HG03460 (cell line): ENCODE measurements at regions not wholly inside any gene's neighbourhood (a gene's known extent, or its start where the extent isn't known, plus 50 kb on each side); places are given as distances from the start of the nearest gene placed in this dataset.
"Not testable (repeated sequence)": the region's sequence is repeated elsewhere in the genome, so short reads cannot be mapped to it uniquely, and the experiment has no call there.

Experiments
- ATAC-seq: cut with Tn5 transposase; IDR thresholded peaks from one replicate; pipeline ENCODE4 v1.9.1; 2021; ENCODE audit not compliant: unreplicated experiment

DNA sequence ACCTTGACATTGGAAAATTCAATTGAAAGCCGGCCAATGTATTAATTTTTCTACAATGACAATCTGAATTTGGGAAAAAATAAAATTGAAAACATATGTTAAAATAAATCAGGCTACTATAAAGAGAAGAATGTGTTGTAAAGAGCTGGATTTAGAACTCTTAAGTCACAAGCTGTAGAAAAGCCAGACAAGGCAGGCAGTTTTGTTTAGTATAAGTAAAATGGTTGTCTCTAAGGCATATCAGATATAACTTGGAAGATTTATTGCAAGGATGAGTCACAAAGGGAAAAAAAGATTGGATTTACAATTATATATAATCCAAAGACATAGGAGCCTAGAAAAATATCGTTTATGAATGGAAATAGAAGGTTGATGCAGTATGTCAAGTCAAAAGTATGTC is 549.1 kb upstream of the EPHA5 start:
- ATAC-seq = no peak

- no peak for ATAC-seq
Observed at GRCh38 chr4:66216252-66216651, 546.0 kb upstream of the EPHA5 start.

GRCh38 chr4:66212489-66212888 is 542.2 kb upstream of the EPHA5 start:
- ATAC-seq = no peak

GRCh38 chr4:66204534-66205247 is 534.4 kb upstream of the EPHA5 start:
- no peak for ATAC-seq

- no peak for ATAC-seq
Observed at GRCh38 chr4:66202870-66203269, 532.6 kb upstream of the EPHA5 start.

- no peak for ATAC-seq
Observed at GRCh38 chr4:66197451-66197850, 527.2 kb upstream of the EPHA5 start.

- ATAC-seq = no peak
Observed at GRCh38 chr4:66193487-66193886, 523.2 kb upstream of the EPHA5 start.

- no peak for ATAC-seq
Observed at GRCh38 chr4:66187175-66187720, 517.0 kb upstream of the EPHA5 start.

DNA sequence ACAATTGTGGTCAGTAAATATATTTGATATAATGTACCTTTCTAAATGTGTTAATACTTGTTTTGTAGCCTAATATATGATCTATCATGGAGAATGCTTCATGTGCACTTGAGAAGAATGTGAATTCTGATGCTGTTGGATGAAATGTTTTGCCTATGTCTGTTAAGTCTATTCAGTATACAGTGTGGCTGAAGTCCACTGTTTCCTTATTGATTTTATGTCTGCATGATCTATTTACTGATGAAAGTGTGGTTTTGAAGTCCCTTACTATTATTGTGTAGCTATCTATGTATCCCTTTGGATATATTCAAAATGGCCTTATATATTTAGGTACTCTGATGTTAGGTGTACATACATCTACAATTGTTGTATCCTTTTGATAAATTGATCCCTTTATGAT is 515.8 kb upstream of the EPHA5 start:
- ATAC-seq = no peak

DNA sequence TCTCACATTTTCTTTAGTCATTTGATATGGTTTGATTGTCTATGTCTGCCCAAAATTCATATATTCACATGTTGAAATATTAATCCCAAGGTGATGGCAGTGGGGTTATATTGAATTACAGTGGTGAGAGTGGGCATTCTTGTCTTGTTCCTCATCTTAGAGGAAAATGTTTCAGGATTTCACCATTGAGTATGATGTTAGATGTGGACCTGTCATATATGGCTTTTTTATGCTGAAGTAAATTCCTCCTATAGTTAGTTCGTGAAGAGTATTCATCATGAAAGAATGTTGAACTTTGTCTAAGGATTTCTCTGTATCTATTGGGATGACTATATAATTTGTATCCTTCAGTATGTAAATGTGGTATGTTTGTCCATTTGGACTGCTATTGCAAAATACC is 512.3 kb upstream of the EPHA5 start:
- ATAC-seq = no peak

- no peak for ATAC-seq
Observed at GRCh38 chr4:66178906-66179305, 508.6 kb upstream of the EPHA5 start.

- ATAC-seq = no peak
Observed at GRCh38 chr4:66169341-66169740, 499.1 kb upstream of the EPHA5 start.

DNA sequence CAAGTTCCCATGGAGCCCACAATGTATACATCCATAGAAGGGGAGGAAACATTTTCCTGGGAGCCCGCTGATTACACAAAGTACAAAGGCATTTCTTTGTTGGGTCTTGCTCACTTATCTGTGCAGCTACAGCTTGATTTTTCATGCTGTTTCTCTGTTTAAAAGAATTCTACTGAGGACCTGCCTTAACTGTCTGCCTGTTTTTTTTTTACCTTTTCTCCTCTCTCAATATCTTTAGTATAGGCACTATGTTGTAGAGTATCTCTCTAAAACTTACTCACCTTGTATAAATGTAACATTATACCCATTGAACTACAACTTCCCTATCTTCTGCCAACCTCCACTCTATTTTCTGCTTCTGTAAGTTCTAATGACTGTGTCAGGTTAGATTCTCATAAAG is 494.6 kb upstream of the EPHA5 start:
- no peak for ATAC-seq

- no peak for ATAC-seq
Observed at GRCh38 chr4:66160606-66161005, 490.3 kb upstream of the EPHA5 start.

- no peak for ATAC-seq
Observed at GRCh38 chr4:66157594-66157993, 487.3 kb upstream of the EPHA5 start.

- no peak for ATAC-seq
Observed at GRCh38 chr4:66130042-66130441, 459.8 kb upstream of the EPHA5 start.

- ATAC-seq = no peak
Observed at GRCh38 chr4:66123831-66124413, 453.6 kb upstream of the EPHA5 start.

GRCh38 chr4:66123190-66123589 is 452.9 kb upstream of the EPHA5 start:
- no peak for ATAC-seq

DNA sequence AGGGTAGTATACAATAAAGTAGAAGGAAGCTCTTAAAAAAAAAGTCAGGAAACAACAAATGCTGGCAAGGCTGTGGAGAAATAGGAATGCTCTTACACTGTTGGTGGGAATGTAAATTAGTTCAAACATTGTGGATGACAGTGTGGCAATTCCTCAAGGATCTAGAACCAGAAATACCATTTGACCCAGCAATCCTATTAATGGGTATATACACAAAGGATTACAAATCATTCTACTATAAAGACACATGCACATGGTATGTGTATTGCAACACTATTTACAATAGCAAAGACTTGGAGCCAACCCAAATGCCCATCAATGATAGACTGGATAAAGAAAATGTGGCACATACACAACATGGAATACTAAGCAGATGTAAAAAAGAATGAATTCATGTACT is 444.9 kb upstream of the EPHA5 start:
- ATAC-seq = not testable (repeated sequence)

DNA sequence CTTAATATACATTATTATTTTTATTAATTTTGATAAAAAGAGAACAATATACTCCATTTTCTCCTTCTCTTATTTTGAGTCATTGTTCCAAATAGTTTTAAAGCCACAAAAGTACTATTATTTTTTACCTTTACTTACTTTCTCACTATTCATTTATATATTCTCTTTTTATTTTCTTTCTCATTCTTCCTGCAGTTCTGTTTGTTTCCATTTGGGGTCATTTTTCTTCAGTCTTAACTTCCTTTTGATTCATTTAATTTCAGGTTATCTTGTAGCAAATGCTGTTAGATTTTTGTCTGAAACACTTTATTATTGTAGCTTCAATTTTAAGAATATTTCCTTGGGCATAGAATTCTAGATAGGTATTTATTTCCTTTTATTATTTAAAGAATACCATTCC is 438.6 kb upstream of the EPHA5 start:
- no peak for ATAC-seq

GRCh38 chr4:66097218-66097617 is 426.9 kb upstream of the EPHA5 start:
- ATAC-seq = no peak

DNA sequence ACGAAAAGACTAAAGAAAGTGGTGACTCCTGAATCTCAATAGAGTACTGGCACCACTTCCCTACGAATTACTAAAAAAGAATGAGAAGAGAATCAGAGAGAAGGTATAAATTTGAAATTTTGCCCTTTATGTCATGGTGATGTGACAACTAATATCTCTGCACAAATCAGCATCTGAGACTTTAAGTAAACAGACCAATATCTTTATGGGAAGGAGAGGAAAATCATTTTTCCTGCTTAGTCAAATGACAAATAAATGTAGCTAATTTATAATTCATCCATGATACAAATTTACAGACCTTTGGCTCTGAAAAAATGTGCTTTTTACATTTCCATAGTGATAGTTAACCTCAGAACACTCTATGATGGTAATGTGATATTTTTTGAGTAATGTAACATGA is 424.8 kb upstream of the EPHA5 start:
- ATAC-seq = no peak

- no peak for ATAC-seq
Observed at GRCh38 chr4:66094070-66094469, 423.8 kb upstream of the EPHA5 start.
